ENCODE measurements at regions not wholly inside any gene's neighbourhood (a gene's known extent, or its start where the extent isn't known, plus 50 kb on each side); places are given as distances from the start of the nearest gene placed in this dataset.

DNA sequence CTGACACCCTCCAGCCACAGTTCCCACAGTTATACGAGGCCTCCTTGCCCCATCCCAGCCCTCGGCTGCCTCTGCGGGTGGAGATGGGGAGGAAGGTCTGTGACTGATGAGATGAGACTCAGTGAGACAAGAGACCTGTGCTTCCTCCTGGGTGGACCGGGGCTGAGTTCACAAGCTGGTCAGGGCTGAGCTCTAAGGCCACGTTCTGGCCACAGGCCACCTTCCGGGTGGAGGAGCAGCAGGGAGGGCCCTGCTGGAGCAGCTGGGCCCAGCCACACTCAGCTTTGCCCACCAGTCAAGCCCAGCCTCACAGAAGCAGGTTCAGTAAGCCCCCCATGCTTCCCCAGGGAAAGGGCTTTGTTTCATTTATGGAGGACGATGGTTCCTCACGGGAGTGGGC is 214.7 kb downstream of the ANKRD30B start:
- no peaks in the 10 kb centered on the region for H3K36me3 ChIP-seq (ENCODE audit: control insufficient read depth, low read length)
- H4K20me1 ChIP-seq (ENCODE audit: control insufficient read depth, insufficient read depth, low read depth, low read length) = no peaks in the 10 kb centered on the region
- TF ChIP-seq, protein P1, sequence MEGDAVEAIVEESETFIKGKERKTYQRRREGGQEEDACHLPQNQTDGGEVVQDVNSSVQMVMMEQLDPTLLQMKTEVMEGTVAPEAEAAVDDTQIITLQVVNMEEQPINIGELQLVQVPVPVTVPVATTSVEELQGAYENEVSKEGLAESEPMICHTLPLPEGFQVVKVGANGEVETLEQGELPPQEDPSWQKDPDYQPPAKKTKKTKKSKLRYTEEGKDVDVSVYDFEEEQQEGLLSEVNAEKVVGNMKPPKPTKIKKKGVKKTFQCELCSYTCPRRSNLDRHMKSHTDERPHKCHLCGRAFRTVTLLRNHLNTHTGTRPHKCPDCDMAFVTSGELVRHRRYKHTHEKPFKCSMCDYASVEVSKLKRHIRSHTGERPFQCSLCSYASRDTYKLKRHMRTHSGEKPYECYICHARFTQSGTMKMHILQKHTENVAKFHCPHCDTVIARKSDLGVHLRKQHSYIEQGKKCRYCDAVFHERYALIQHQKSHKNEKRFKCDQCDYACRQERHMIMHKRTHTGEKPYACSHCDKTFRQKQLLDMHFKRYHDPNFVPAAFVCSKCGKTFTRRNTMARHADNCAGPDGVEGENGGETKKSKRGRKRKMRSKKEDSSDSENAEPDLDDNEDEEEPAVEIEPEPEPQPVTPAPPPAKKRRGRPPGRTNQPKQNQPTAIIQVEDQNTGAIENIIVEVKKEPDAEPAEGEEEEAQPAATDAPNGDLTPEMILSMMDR (IDR thresholded peaks at IDR 0.05; ENCODE audit: low read depth, low read length, poor library complexity, severe bottlenecking) = no peak
- TF ChIP-seq EZH2phosphoT487 (IDR thresholded peaks at IDR 0.05; ENCODE audit: borderline replicate concordance, low read length) = no peak
- no peak overlapping the region for H3K27ac ChIP-seq (ENCODE audit: low read depth, low read length)
- no peaks in the 10 kb centered on the region for H3F3A ChIP-seq (ENCODE audit: control insufficient read depth, insufficient read depth)
- no peak overlapping the region for H3K4me3 ChIP-seq (ENCODE audit: low read length)
- no peak overlapping the region for H3K4me2 ChIP-seq (ENCODE audit: low read length)
- H3K79me2 ChIP-seq (ENCODE audit: control insufficient read depth, low read length) = no peaks in the 10 kb centered on the region
- H3K9me3 ChIP-seq (ENCODE audit: control insufficient read depth, insufficient read depth, low read length) = no peaks in the 10 kb centered on the region; the same call in 1 of the 2 replicates
- H3K4me1 ChIP-seq (ENCODE audit: control insufficient read depth, low read length) = no peaks in the 10 kb centered on the region
- no peaks in the 10 kb centered on the region for H3K27me3 ChIP-seq (ENCODE audit: control insufficient read depth, low read length)
- no peaks in the 10 kb centered on the region for H3K9me2 ChIP-seq (replicated peaks; ENCODE audit: control insufficient read depth, low read length)

DNA sequence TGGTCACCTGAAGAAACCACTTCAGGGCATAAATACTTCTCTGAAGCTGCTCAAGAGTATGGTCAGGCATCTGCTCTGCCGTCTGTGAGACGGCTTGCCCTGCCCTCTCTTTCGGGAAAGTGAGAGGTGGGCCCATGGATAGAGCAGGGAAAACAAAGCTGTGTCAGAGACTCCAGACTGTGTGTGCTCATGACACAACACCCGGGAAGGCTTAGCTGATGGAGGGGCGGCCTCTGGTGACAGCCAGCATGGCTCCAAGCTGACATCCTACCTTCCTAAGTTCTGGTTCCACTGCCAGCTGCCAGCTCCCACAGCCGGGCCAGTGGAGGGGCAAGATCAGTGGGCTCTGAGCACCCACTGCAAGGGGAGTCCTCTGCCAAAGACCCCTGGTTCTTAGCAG is 215.3 kb downstream of the ANKRD30B start:
- no peaks in the 10 kb centered on the region for H3K27me3 ChIP-seq (ENCODE audit: control insufficient read depth, low read length)
- TF ChIP-seq, protein P1 (IDR thresholded peaks at IDR 0.05; ENCODE audit: low read depth, low read length, poor library complexity, severe bottlenecking) = no peak
- TF ChIP-seq EZH2phosphoT487 (IDR thresholded peaks at IDR 0.05; ENCODE audit: borderline replicate concordance, low read length) = no peak
- no peaks in the 10 kb centered on the region for H3K36me3 ChIP-seq (ENCODE audit: control insufficient read depth, low read length)
- no peak overlapping the region for H3K4me2 ChIP-seq (ENCODE audit: low read length)
- no peaks in the 10 kb centered on the region for H3K79me2 ChIP-seq (ENCODE audit: control insufficient read depth, low read length)
- H3K27ac ChIP-seq (ENCODE audit: low read depth, low read length) = no peak overlapping the region
- H3F3A ChIP-seq (ENCODE audit: control insufficient read depth, insufficient read depth) = no peaks in the 10 kb centered on the region
- H4K20me1 ChIP-seq (ENCODE audit: control insufficient read depth, insufficient read depth, low read depth, low read length) = no peaks in the 10 kb centered on the region
- H3K4me3 ChIP-seq (ENCODE audit: low read length) = no peak overlapping the region
- H3K9me2 ChIP-seq (replicated peaks; ENCODE audit: control insufficient read depth, low read length) = no peaks in the 10 kb centered on the region
- H3K9me3 ChIP-seq (ENCODE audit: control insufficient read depth, insufficient read depth, low read length) = no peaks in the 10 kb centered on the region; the same call in 1 of the 2 replicates
- H3K4me1 ChIP-seq (ENCODE audit: control insufficient read depth, low read length) = no peaks in the 10 kb centered on the region

DNA sequence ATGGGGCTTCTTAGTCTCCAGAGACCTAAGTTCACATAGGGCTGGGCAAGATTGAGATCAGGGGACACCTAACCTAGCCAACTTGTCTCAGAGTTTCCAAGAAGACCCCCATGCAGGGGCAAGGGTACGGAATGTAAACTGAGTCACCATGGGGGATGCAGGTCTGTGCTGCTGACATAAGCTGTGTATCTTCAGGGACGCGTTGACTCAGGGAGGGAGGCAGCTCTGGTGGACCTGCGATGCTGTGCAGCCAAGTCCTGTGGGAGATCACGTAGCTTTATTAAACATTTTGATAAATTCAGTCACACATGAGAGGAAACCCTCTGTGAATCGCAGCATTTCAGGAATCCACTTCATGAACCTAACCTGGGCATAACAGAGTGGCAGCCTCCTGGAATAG is 216.0 kb downstream of the ANKRD30B start:
- H3K4me3 ChIP-seq (ENCODE audit: low read length) = no peak overlapping the region
- no peaks in the 10 kb centered on the region for H3K27me3 ChIP-seq (ENCODE audit: control insufficient read depth, low read length)
- no peak overlapping the region for H3K4me2 ChIP-seq (ENCODE audit: low read length)
- H3K4me1 ChIP-seq (ENCODE audit: control insufficient read depth, low read length) = no peaks in the 10 kb centered on the region
- H3F3A ChIP-seq (ENCODE audit: control insufficient read depth, insufficient read depth) = no peaks in the 10 kb centered on the region
- H4K20me1 ChIP-seq (ENCODE audit: control insufficient read depth, insufficient read depth, low read depth, low read length) = no peaks in the 10 kb centered on the region
- no peaks in the 10 kb centered on the region for H3K9me2 ChIP-seq (replicated peaks; ENCODE audit: control insufficient read depth, low read length)
- H3K79me2 ChIP-seq (ENCODE audit: control insufficient read depth, low read length) = no peaks in the 10 kb centered on the region
- H3K36me3 ChIP-seq (ENCODE audit: control insufficient read depth, low read length) = no peaks in the 10 kb centered on the region
- H3K27ac ChIP-seq (ENCODE audit: low read depth, low read length) = no peak overlapping the region
- no peak for TF ChIP-seq EZH2phosphoT487 (IDR thresholded peaks at IDR 0.05; ENCODE audit: borderline replicate concordance, low read length)
- TF ChIP-seq, protein P1 (IDR thresholded peaks at IDR 0.05; ENCODE audit: low read depth, low read length, poor library complexity, severe bottlenecking) = no peak
- H3K9me3 ChIP-seq (ENCODE audit: control insufficient read depth, insufficient read depth, low read length) = no peaks in the 10 kb centered on the region; the same call in 1 of the 2 replicates

Measured in DOHH2 (cell line).